Body of pancreas (tissue), 4 donors: ENCODE measurements at regions not wholly inside any gene's neighbourhood (a gene's known extent, or its start where the extent isn't known, plus 50 kb on each side); places are given as distances from the start of the nearest gene placed in this dataset.

Experiments
- CTCF ChIP-seq, 7 experiments: fragments of 450-650 bp in 4 of 7; fragments of 200-600 bp in 3 of 7; sonication (generic) in 3 of 7; IDR thresholded peaks; one replicate each; pipeline ENCODE4 v1.5.1; 2016 to 2019; ENCODE audit warnings: antibody characterized with exemption in 7 of 7
- POLR2A ChIP-seq, 3 donors: fragments of 450-650 bp; IDR thresholded peaks; one replicate each; pipeline ENCODE4 v1.6.1; 2016; ENCODE audit warnings: antibody characterized with exemption in 3 of 3, mild to moderate bottlenecking in 2 of 3

- TF ChIP-seq POLR2A (IDR thresholded peaks at IDR 0.05) (no peak), CTCF (IDR thresholded peaks at IDR 0.05) (no peak)
Observed at GRCh38 chr16:50496990-50497389, 51.2 kb upstream of the NKD1 start.
